ENCODE measurements at regions not wholly inside any gene's neighbourhood (a gene's known extent, or its start where the extent isn't known, plus 50 kb on each side); places are given as distances from the start of the nearest gene placed in this dataset.

DNA sequence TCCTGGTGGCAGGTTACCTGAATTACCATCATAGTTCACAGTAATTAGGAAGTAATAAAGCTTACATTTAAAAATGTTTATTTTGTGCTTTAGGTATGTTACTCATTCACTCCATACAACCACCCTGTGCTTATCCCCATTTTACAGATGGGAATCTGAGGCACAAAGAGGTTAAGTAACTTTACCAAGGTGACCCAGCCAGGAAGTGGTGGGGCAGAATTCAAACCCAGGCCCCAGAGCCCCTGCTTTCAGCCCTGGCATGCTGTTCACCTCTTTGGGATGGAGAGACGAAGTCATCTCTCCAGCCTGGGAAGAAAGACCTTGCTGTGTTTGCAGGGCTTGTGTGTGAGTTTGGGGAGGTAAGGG is 285.6 kb upstream of the TPM1 start:
- no peak for DNase-seq

DNA sequence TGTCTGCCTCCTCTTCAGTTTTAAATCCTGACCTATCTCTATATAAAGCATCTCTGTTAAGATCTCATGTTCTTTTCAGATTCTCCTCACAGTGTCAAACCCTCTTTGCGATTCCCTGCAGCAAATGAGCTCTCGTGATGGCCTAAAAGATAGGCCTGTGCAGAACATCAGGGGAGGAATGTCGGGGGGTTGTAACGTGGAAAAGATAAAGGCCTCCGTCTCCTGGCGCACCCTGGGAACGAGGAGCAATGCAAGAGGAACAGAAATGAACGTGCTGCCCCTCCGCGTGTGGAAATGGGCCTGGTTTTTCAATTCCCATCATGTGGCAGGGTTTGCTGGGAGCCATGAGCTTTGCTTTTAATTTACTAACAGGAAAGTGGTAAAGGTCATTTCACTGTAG is 285.0 kb upstream of the TPM1 start:
- no peak for DNase-seq

DNA sequence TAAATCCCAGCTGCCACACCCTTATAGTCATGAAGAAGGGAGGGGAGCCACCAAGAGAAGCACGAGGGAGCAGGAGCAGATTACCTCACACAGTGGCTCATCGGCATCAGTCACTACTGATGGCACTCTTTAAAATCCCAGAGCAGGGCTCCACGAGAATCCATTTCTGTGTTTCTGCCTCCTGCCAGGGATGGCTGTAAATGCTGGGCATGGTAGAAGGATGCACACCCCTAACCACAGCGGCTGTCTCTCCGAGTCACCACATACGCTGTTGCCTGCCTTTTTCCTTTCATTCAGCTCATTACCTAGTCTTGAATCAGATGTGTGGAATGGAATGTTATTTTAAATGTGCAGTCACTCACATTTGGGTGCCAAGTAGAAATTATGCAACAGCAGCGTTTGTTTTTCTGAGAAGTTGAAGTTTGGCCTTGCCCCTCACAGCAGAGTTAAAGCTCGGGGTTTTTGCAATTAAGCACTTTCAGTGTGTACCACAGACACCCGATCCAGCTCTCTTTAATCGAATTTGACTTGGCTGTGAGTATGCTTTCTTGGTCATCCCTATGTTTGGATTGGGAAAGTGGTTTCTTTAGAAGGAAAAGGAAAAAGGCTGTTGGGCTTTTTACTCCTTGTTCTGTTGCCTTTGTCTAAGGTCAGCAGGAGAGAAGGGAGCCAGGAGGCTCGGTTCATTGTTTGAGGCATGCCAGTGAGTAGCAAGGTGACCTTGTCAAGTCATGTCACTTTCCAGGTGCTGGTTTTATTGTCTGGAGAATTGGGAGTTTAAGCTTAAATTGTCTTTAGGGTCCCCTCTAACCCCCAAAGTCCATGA is 284.2 kb upstream of the TPM1 start:
- no peak for DNase-seq

DNA sequence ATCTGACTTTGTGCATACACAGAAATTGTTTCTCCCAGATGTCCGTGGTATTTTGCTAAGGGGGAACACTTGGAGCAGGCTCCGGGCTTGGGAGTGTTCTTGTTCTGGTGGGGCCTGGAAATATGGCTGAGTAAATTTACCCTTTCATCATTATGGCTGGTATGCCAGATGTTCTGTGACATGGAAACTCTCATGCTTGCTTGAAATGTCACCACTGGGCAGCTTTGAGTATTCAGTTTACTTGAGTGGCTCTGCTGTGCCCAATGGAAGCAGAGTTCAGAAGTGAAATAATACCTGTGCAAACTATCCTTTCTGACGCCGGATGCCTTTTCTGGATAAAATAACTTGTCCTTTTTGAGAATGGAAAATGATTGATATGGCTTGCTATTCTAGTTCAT is 283.6 kb upstream of the TPM1 start:
- no peak for DNase-seq

DNA sequence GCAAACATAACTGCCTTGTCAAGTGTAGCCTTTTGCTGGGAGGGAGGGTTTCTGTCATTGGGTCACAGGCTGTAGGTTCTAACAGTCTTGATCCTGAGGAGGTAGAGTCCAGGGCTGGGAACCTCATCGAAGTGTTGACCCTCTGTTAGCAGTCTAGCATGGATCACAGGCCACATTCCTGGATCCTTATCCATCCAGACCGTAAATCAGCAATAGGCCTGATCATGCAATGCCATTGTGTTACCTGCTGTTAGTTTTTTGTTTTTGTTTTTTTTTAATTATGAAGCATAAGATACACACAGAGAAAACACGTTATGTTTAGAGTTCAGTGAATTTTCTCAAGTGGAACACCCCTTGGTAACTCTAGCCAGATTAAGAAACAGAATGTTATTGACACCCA is 282.0 kb upstream of the TPM1 start:
- DNase-seq: no peak

DNA sequence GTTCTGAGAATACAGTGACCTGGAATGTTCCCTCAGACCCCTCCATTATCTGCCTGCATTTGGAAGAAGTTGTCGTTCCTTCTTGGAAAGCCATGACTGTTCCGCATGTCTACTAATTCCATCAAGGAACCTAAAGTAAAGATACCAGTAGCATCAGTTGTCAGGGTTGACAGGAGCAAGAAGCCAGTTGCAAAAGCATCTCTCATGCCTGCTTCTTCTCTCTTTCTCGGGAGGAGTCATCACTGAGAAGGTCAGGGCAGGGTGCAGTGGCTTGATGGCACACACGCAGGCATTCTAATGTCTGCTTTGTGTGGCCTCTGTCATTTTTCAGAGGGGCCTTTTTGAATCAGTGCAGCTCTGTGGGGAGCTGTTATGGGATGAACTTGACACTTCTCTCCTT is 276.6 kb upstream of the TPM1 start:
- DNase-seq: no peak

DNA sequence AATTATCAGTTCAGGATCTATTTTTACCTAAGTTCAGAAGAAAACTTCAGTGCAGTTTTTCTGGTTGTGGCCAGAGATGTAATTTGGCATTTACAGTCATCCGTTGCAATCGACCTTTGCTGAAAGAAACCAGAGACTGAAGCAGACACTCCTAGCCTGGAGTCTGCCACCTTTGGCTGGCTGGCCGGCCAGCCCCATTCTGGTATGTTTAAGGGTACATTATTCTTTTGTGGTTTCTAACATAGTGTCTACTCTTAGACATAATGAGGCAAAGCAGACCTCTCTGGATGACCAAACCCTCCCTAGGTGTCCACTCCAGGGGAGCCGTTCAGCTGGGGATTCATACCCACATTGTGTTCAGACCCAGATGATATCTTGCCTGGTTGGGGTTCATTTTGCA is 275.9 kb upstream of the TPM1 start:
- no peak for DNase-seq

DNA sequence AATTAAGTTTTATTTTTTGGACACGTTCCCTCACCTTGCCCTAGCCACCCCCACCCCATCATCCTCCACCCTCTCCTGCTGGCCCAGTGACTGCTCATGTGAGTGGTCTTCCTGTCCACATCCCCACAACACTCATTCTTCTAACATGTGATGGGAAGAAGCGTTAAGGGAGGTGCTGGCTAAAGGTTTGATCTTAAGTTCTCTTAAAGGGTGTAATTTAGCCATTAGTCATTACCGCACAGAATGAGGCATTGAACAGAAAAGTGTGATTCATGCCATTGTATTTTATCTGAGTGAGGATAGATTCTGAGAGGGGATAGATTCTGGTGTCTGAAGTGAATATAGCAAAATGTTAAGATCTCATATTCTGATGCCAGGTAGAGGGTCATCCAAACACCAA is 272.9 kb upstream of the TPM1 start:
- DNase-seq: no peak

DNA sequence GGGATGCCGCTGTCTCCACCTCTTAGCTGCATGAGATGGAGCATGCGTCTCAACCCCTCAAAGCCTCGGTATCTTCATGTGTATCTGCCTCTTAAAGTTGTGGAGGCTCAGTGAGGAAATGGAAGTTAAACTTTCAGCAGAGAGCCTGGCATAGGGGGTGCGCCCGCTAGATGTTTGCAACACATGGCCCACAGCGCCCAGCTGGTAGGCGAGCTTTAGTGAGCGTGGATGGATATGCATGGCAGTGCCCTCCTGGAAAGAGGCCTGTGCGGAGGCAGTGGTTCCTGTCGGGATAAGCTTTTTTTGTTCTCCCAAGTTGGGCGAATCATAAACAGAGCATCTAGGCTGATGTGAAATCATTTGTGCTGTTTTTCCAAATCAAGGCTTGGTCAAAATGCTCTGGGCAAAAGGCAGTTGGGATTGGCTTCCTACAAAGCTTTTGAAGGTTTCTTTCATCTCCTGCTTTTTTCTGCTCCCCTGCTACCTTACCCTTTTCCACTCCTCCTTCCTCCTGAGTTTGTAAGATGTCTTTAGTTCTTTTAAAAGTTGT is 272.4 kb upstream of the TPM1 start:
- no peak for DNase-seq

DNA sequence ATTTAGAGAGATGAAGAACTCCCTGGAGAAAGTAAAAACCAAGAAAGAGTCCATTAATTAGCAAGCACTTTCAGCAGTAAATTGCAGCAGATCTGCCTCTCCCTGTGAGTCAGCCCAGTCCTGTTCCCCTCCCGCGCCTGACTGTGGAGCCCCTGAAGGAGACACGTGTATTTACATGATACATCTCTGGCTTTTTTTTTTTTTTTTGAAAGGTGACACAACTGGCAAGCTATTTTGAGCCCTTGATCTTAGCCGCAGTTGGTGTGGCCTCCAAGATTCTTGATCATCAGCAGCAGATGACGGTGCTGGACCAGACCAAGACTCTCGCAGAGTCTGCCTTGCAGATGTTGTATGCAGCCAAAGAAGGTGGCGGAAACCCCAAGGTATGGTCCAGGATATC is 271.8 kb upstream of the TPM1 start:
- no peak for DNase-seq

DNA sequence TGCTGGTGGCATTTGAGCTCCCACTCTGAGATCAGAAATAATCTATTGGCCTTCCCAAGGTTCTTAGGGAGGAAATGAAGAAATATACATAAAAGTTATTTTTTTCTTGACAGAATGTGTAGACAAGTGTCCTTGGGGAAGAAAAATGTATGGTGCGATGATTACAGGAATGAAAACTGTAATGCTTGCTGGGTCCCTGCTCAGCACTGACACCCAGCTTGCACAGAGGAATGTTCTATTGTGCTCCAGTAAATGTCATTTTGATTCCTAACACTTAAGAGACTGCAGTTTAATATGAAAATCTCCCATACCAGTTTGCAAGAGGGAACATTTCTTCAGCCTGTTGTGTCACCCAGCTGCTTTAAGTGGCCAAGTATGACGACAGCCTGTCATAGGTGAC is 271.3 kb upstream of the TPM1 start:
- no peak for DNase-seq

DNA sequence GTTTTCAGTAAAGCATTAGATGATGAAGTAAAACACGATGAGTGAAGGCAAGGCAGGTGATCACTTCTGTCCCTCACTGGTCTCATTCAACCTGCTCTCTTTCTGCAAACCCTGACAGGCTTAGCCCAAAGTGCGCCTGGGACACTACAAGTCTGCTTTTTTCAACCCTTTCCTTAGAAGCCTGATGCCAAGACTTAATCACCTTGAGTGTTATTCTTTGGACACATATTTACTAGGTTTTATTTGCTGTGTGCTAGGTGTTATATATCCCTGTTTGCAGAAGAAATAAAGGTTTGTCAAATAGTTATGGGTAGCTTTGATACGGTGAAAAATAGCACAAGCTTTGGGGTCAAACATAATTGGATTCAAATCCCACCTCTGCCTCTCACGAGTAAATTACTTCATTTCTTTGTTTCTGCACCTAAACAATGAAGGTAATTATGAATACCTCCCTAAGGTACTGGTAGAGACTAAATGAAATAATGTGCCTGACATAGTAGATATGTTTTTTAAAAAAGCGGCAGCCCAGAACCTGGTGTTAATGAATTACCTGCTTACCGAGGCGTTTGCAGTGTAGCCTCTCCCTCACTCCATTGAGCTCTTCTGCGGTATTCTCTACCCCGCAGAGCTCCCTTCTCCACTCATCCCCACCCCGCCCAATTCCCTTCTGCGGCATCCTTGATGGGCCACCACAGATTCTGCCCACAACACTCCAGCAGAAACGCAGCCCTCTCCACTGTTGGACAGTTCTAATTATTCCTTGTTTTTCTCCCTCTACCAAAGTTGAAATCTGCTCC is 269.0 kb upstream of the TPM1 start:
- DNase-seq: no peak

DNA sequence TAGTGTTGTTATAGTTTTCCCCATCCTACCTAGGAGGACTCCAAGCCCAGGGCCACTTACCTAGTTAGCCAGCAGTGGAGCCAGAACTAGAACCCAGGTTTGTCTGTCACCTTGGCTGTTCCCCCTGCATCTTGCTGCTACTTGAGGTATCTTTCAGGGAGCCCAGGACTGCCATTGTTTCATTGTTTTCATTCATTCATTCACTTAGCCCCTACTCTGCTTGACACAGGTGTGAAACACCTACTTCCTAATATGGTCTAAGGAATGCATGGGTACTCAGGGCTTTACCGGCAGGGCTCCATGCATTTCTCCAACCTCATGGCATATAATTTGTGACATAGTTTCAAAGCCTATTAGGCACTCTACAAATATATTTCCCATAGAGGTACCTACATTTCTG is 266.6 kb upstream of the TPM1 start:
- no peak for DNase-seq

DNA sequence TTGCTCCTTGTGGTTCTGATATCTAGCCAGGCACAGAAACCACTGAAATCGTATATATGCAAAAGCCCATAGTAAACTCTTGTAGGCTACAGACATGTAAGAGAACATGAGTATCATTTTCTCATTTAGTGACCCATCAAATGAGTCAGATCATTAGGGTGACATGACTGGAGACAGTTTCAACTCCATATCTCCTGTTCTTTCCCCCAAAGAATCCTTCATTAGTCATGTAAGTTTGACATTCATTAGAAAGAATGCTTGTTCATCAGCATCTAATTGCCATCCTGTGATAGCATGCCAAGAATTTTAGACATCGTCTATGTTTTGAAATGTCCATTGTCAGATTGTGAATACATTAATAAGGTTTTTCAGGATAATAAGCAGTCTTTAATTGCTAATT is 264.9 kb upstream of the TPM1 start:
- no peak for DNase-seq

DNA sequence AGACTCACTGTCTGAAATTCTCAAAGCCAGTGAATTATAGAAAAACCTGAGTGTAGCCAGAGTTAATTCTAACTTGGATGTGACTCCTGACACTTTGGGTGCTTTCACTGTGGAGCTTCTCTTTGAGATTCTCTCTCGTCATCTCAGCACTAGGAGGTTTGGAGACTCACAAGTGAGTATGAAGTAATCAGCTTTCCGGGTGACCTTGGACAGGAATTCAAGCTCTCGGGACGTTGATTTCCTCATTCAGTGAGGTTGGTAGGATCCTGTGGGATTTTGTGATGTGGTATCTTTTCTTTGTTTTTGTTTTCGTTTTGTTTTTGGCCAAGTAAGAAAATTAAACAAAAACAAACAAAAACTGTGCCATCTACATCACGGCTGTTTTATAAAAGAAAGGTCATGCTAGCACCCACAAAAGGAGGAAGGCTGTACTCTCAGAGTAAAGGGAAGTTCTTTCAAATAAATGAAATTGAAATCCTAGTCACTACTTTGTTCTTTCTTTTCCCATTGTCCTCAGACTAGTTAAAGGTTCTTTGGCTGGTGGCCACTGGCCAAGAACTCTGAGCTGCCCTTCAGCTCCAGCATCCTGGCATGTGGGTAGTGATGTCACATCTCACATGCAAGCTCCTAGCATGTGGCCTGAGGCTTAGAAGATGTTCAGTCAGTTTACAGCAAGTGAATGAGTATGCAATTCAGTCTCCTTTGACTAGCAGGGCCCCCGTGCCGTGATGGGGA is 263.3 kb upstream of the TPM1 start:
- no peak for DNase-seq

DNA sequence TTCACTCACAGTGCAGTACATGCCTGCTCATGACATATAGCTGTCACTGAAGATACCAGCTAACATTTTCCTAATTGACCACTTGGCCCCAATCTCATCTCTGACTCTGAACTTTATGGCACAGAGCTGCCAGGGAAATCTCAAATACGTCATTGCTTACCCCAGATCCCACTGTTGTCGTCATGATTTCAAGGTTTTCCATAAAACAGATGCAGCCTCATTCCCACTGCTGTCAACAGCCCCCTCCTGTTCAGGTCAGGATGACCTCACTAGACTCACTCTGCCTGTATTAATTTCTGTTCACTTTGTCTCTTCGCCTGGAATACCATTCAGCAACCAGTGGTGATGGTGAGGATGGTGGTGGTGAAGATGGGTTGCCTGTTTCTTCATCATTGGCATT is 262.6 kb upstream of the TPM1 start:
- no peak for DNase-seq

DNA sequence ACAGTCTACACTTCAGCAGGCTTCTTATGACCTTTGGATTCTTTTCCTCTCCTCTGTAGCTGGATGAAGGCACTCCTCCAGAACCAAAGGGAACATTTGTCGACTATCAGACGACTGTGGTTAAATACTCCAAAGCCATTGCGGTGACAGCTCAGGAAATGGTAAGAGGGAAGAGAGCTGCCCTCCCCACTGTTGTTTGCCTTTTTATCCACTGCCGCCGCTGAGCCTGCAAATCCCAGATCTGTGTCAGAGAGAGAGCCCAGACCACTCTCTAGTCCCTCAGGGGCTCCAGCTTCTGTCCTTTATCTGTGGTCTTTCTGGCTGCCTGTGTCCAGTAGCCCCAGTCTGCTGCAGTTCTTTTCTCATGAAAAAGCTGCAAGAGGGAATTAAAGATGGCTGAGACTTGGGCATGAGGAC is 261.5 kb upstream of the TPM1 start:
- DNase-seq: no peak

DNA sequence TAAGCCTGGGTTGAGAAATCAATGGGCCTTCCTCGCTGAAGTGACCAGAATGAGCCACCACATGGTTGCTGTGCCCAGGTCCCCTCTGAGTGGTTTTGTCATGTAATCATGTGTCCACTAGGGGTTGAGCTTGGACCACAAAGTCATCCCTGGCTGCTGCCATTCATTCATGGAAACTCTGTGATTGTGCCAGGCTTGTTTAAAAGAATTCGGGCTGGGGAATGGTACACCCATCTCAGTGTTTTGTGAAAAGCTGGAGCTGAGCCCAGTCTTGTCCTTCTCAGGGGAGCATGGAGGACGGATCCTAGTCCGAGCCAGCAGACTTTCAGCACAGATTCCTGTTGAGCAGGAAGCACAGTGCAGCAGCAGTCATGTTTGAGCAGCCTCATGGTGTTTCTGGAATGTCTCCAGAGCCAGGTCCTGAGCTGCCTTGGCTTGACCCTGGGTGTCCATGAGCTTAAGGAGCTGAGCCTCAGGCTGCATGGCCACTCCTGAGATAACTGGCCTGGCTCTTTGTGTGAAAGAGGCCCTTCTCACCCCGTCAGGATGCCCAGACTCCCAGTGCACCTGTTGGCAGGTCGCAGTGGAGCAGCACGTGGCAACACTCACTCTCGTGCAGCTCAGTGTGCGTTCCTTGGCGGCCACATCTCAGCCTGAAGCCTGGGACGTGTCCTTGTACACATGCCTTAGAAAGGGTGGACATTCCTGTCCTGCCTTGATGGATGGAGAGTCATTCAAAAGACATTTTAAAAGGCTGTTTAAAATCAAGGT is 260.3 kb upstream of the TPM1 start:
- DNase-seq: peak; percentile 41 to 52

DNA sequence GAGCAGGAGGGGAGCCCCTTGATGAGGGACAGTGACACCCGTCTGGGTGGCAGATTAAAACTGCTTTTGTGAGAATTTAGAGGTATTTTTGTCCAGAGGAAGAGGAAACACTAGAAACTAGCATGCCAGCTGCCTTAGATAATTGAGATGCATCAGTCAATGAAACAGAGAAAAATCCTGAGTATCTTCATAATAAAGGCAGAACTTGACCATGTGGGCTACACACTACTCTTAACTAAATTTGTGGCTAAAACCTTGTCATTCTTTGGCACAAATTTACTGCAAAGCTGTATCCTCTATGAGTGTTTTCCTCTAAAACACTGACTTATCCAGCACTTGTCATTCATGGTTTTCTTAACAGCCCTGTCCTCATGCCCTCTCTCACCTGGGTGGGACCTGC is 259.7 kb upstream of the TPM1 start:
- no peak for DNase-seq

DNA sequence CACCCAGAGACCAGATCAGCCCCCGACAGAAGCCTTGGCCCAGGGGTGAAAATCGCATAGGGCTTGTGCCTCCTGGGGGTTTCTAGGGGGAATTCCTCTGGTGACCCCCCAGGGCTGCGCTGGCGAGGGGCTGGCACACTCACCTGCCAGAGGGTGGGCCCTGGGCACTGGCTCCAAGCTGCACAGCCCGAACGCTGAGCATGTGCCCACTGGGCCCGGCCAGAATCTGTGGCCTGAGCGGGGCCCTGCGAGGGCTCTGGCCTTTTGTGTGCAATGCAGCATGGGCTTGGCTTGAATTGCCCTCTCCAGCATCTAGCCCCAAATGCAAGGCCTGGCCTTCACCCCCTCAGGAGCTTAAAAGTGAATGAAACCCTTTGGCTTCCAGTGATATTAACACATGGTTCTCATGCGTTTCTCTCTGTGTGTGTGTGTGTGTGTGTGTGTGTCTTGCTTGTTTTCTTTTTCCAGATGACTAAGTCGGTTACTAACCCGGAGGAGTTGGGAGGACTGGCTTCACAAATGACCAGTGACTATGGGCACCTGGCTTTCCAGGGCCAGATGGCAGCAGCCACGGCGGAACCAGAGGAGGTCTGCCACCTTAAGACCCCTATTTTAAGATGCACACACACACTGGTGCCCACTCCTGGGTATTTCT is 259.1 kb upstream of the TPM1 start:
- DNase-seq: no peak

DNA sequence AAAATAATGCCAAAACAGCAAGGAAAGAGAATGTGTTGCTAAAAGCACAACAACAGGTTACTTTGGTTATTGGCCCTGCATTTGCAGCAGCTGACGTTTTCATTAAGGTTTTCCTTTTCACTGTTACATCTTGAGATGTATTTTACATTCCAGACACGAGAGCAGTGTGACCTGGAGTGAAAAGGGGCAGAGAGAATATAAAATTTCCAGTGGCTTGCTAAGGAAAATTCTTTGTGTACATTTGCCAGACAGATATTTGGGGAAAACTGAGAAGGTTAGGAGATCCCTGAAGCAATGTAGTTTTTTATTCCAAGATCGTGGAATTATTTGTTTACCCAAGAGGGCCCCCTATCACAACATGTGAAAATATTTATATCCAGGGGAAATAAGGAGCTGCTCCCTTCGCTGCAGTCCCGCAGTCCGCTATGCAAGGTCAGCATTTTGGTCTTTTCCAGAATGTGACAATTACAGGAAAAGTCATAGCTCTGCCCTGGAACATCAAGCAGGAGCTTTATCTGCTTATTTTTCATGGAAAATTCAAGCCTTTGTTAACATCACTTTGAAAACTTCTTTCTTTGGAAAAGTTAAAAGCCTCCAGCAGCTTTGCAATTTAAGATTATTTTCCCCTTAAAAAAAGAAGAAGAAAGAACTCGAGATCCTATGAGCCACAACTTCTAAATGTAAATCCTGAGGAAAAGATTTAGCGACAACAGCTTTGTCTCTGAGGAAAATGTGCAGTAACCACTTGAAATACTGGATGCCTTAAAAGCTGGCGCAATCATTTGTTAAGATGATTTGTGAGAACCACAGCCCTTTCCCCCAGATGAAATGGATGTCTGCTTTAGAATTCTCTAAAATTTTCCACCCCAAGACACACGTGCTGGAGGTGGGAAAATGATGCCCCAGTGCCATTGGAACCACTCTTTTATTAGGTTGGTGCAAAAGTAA is 256.4 kb upstream of the TPM1 start:
- no peak for DNase-seq
